OCI-LY1 (cell line): ENCODE measurements at regions not wholly inside any gene's neighbourhood (a gene's known extent, or its start where the extent isn't known, plus 50 kb on each side); places are given as distances from the start of the nearest gene placed in this dataset.

ENCODE experiments used
- H2AFZ ChIP-seq: fragments of 200-600 bp; sonication (generic), shearing (Covaris generic); 2 replicates; pipeline ENCODE4 v1.6.0; 2014; ENCODE audit warnings: antibody characterized with exemption, mild to moderate bottlenecking, low read length
- H3F3A ChIP-seq: fragments of 200-600 bp; sonication (generic), shearing (Covaris generic); 2 replicates; pipeline ENCODE4 v1.6.0; 2014; ENCODE audit warnings: mild to moderate bottlenecking, antibody characterized with exemption, low read length, moderate library complexity; ENCODE audit not compliant: insufficient read depth
- H3K27ac ChIP-seq: fragments of 200-600 bp; sonication (generic); 2 replicates; pipeline ENCODE4 v1.5.1; 2014; ENCODE audit warnings: low read length, mixed run types, mild to moderate bottlenecking, low read depth; ENCODE audit not compliant: poor library complexity, severe bottlenecking
- H3K27me3 ChIP-seq: fragments of 200-600 bp; sonication (generic); 2 replicates; pipeline ENCODE4 v1.6.0; 2014; ENCODE audit warnings: antibody characterized with exemption, mild to moderate bottlenecking, low read length, moderate library complexity; ENCODE audit not compliant: insufficient read depth
- H3K36me3 ChIP-seq: fragments of 200-600 bp; sonication (generic); 2 replicates; pipeline ENCODE4 v1.6.1; 2014; ENCODE audit warnings: mild to moderate bottlenecking, antibody characterized with exemption, low read length, moderate library complexity, mixed read lengths; ENCODE audit not compliant: insufficient read depth
- H3K4me1 ChIP-seq: fragments of 200-600 bp; sonication (generic); 2 replicates; pipeline ENCODE4 v1.5.1; 2014; ENCODE audit warnings: mild to moderate bottlenecking, low read length, moderate library complexity; ENCODE audit not compliant: insufficient read depth, severe bottlenecking
- H3K4me2 ChIP-seq: fragments of 200-600 bp; sonication (generic), shearing (Covaris generic); 2 replicates; pipeline ENCODE4 v1.6.1; 2014; ENCODE audit warnings: low read length
- H3K4me3 ChIP-seq: fragments of 200-600 bp; sonication (generic); 2 replicates; pipeline ENCODE4 v1.5.1; 2014; ENCODE audit warnings: low read length, low read depth, mild to moderate bottlenecking, mixed read lengths; ENCODE audit not compliant: poor library complexity, severe bottlenecking
- H3K79me2 ChIP-seq: fragments of 200-600 bp; shearing (Covaris generic); 2 replicates; pipeline ENCODE4 v1.6.1; 2016; ENCODE audit warnings: mixed run types, low read length, mixed read lengths; ENCODE audit not compliant: insufficient read depth
- H3K9ac ChIP-seq: fragments of 200-600 bp; sonication (generic), shearing (Covaris generic); 2 replicates; pipeline ENCODE4 v1.6.1; 2014; ENCODE audit warnings: mild to moderate bottlenecking, low read length, mixed read lengths
- H3K9me2 ChIP-seq: fragments of 200-600 bp; sonication (generic), shearing (Covaris generic); 2 replicates; pipeline ENCODE4 v1.6.1; 2014; ENCODE audit warnings: low read depth, mild to moderate bottlenecking, low read length, mixed read lengths
- H3K9me3 ChIP-seq: fragments of 200-600 bp; shearing (Covaris generic); 2 replicates; pipeline ENCODE4 v1.6.1; 2014; ENCODE audit warnings: low read length, mixed read lengths
- H4K20me1 ChIP-seq: fragments of 200-600 bp; sonication (generic), shearing (Covaris generic); 2 replicates; pipeline ENCODE4 v1.6.0; 2016; ENCODE audit warnings: mild to moderate bottlenecking, low read length; ENCODE audit not compliant: insufficient read depth
- EZH2 ChIP-seq: fragments of 200-600 bp; sonication (generic), shearing (Covaris generic); IDR thresholded peaks from 2 replicates; pipeline ENCODE4 v1.8.0; 2017; ENCODE audit warnings: borderline replicate concordance, mixed run types, mild to moderate bottlenecking, antibody characterized with exemption, low read length, moderate library complexity, mixed read lengths
- TF ChIP-seq, protein P1 (sequence below): fragments of 200-600 bp; sonication (generic), shearing (Covaris generic); IDR thresholded peaks from 2 replicates; pipeline ENCODE4 v1.5.1; 2017; ENCODE audit warnings: mild to moderate bottlenecking, antibody characterized with exemption, low read length, moderate library complexity, mixed read lengths

GRCh38 chr3:193791041-193792032 lies 198.3 kb downstream of the OPA1 start:
- Histone ChIP-seq H3K27ac (no peak overlapping the region), H2AFZ (no peak overlapping the region), H4K20me1 (no peaks in the 10 kb centered on the region), H3K9ac (no peak overlapping the region), H3K9me2 (no peaks in the 10 kb centered on the region), H3F3A (no peaks in the 10 kb centered on the region), H3K4me2 (no peak overlapping the region), H3K4me1 (no peaks in the 10 kb centered on the region), H3K79me2 (no peaks in the 10 kb centered on the region), H3K9me3 (no peaks in the 10 kb centered on the region), H3K36me3 (no peaks in the 10 kb centered on the region), H3K4me3 (no peak overlapping the region), H3K27me3 (no peaks in the 10 kb centered on the region)
- TF ChIP-seq, protein P1, sequence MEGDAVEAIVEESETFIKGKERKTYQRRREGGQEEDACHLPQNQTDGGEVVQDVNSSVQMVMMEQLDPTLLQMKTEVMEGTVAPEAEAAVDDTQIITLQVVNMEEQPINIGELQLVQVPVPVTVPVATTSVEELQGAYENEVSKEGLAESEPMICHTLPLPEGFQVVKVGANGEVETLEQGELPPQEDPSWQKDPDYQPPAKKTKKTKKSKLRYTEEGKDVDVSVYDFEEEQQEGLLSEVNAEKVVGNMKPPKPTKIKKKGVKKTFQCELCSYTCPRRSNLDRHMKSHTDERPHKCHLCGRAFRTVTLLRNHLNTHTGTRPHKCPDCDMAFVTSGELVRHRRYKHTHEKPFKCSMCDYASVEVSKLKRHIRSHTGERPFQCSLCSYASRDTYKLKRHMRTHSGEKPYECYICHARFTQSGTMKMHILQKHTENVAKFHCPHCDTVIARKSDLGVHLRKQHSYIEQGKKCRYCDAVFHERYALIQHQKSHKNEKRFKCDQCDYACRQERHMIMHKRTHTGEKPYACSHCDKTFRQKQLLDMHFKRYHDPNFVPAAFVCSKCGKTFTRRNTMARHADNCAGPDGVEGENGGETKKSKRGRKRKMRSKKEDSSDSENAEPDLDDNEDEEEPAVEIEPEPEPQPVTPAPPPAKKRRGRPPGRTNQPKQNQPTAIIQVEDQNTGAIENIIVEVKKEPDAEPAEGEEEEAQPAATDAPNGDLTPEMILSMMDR, result no peak
- TF ChIP-seq EZH2, result no peak

- TF ChIP-seq, protein P1, result no peak
- no peak for TF ChIP-seq EZH2
Observed at GRCh38 chr3:193793123-193793522, 200.1 kb downstream of the OPA1 start.

GRCh38 chr3:193794002-193794881 lies 201.2 kb downstream of the OPA1 start:
- Histone ChIP-seq H2AFZ (no peak overlapping the region), H3K9me2 (no peaks in the 10 kb centered on the region), H3K79me2 (no peaks in the 10 kb centered on the region)

More at GRCh38 chr3:193793123-193793522, 200.1 kb downstream of the OPA1 start:
- no peak overlapping the region for H3K4me3 ChIP-seq
- H3K27me3 ChIP-seq, result no peaks in the 10 kb centered on the region
- no peak overlapping the region for H3K4me2 ChIP-seq
- no peaks in the 10 kb centered on the region for H3K36me3 ChIP-seq
- H3K9me3 ChIP-seq, result no peaks in the 10 kb centered on the region
- no peak overlapping the region for H3K27ac ChIP-seq
- no peaks in the 10 kb centered on the region for H3K79me2 ChIP-seq
- no peak overlapping the region for H3K9ac ChIP-seq
- H4K20me1 ChIP-seq, result no peaks in the 10 kb centered on the region
- no peaks in the 10 kb centered on the region for H3K9me2 ChIP-seq
- H3F3A ChIP-seq, result no peaks in the 10 kb centered on the region
- H2AFZ ChIP-seq, result no peak overlapping the region
- no peaks in the 10 kb centered on the region for H3K4me1 ChIP-seq

More at GRCh38 chr3:193794002-193794881, 201.2 kb downstream of the OPA1 start:
- Histone ChIP-seq H3K4me3 (no peak overlapping the region), H3K9me3 (no peaks in the 10 kb centered on the region), H3K4me2 (no peak overlapping the region), H3F3A (no peaks in the 10 kb centered on the region), H3K27me3 (no peaks in the 10 kb centered on the region), H3K27ac (no peak overlapping the region), H4K20me1 (no peaks in the 10 kb centered on the region), H3K36me3 (no peaks in the 10 kb centered on the region), H3K4me1 (no peaks in the 10 kb centered on the region), H3K9ac (no peak overlapping the region)
- no peak for TF ChIP-seq EZH2
- TF ChIP-seq, protein P1, result no peak
